ENCODE measurements at regions not wholly inside any gene's neighbourhood (a gene's known extent, or its start where the extent isn't known, plus 50 kb on each side); places are given as distances from the start of the nearest gene placed in this dataset.

DNA sequence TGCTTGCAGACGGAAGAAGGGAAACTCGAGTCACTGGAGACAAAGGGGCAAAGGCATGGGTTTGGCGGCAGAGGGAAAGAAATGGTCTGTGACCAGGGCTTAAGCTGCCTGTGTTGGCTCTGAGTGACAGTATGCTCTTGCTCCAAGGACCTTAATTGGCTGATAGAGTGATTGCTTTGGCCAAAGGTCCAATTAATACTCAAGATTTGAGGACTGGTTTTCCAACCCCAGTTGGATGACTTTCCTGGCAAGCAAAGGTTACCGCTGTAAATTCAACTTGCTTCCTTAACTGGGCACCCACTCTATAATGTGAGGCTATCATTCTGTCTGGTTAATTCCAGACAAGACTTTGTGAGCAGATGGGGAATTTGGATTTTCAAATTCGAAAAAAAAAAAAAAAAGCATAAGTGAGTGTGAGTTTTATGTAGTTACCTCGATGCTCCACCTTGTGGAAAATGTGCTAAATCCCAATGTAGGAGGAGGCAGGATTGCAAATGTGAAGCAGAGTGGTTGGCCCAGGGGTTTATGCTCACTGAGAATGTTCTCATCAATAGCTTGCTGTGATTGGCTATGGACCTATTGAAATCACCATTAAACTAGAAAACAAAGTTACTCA lies 150.7 kb upstream of the GMDS start:
- POLR2A ChIA-PET (ENCODE audit: unreplicated experiment), result no interaction called here
- no TSS peak for BruUV-seq (replicated peaks)
- CTCF ChIA-PET, result no interaction called here

DNA sequence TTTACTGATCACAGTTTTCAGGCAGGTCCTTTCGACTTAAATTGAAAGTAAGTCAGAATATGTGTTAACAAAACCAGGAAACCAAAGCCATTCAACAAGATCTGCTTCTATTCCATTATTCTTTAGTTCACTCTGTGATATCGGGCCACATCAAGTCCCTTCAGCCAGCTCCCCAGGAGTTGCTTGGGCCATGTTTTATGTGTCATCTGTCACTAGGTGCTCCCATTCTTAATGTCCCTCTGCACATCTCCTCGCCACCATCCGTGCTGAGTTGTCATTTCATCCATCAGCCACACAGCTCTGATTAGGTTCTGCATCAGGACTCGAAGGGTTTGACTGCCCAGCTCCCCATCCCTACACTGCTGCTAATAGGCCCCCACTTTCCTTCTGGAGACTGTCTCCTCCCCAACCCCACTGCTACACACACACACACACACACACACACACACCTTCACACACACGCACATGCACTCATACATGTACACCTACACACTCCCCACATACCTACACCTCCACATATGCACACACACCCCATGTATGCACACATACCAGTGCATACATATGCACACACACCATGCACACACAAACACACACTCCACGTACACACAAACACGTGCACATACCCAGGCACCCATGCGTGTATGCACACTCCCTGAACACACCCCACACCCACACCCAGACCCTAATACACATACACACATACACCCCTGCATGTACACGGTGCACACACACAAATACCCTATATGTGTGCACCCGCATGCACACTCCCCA lies 143.3 kb upstream of the GMDS start:
- TF ChIP-seq EZH2 (IDR thresholded peaks at IDR 0.05; ENCODE audit: low read depth), result no peak
- TF ChIP-seq, protein P1, sequence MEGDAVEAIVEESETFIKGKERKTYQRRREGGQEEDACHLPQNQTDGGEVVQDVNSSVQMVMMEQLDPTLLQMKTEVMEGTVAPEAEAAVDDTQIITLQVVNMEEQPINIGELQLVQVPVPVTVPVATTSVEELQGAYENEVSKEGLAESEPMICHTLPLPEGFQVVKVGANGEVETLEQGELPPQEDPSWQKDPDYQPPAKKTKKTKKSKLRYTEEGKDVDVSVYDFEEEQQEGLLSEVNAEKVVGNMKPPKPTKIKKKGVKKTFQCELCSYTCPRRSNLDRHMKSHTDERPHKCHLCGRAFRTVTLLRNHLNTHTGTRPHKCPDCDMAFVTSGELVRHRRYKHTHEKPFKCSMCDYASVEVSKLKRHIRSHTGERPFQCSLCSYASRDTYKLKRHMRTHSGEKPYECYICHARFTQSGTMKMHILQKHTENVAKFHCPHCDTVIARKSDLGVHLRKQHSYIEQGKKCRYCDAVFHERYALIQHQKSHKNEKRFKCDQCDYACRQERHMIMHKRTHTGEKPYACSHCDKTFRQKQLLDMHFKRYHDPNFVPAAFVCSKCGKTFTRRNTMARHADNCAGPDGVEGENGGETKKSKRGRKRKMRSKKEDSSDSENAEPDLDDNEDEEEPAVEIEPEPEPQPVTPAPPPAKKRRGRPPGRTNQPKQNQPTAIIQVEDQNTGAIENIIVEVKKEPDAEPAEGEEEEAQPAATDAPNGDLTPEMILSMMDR (conservative IDR thresholded peaks at IDR 0.05), result no peak
- H3K36me3 ChIP-seq (ENCODE audit: low read depth), result no peaks in the 10 kb centered on the region
- intact Hi-C loops (cut with micrococcal nuclease; ENCODE audit: unreplicated experiment), result no loop called here
- no peaks in the 10 kb centered on the region for H3K9me2 ChIP-seq (ENCODE audit: insufficient read depth)
- no peaks in the 10 kb centered on the region for H3K79me2 ChIP-seq (ENCODE audit: low read depth)
- no peaks in the 10 kb centered on the region for H3K27me3 ChIP-seq (ENCODE audit: insufficient read depth, low read depth)
- no peaks in the 10 kb centered on the region for H3F3A ChIP-seq (ENCODE audit: insufficient read depth, low read depth)
- POLR2A ChIA-PET (ENCODE audit: unreplicated experiment), result no interaction called here
- no peak overlapping the region for H3K4me3 ChIP-seq
- DNase-seq, result no peak
- H3K4me1 ChIP-seq (replicated peaks; ENCODE audit: insufficient read depth), result no peaks in the 10 kb centered on the region
- no peak overlapping the region for H3K27ac ChIP-seq
- CTCF ChIA-PET, result no interaction called here
- H3K4me2 ChIP-seq, result no peak overlapping the region
- BruUV-seq (replicated peaks), result no TSS peak
- no peaks in the 10 kb centered on the region for H4K20me1 ChIP-seq (ENCODE audit: insufficient read depth)
- no peaks in the 10 kb centered on the region for H3K9me3 ChIP-seq (ENCODE audit: insufficient read depth, low read depth)
- no peak overlapping the region for H2AFZ ChIP-seq

More for the DNA sequence above, 150.7 kb upstream of the GMDS start:
- Histone ChIP-seq H3K27ac (no peak overlapping the region), H3K36me3 (ENCODE audit: low read depth) (no peaks in the 10 kb centered on the region), H3K27me3 (ENCODE audit: insufficient read depth, low read depth) (no peaks in the 10 kb centered on the region), H2AFZ (no peak overlapping the region), H3K4me3 (no peak overlapping the region), H3K9me3 (ENCODE audit: insufficient read depth, low read depth) (no peaks in the 10 kb centered on the region), H3K9me2 (ENCODE audit: insufficient read depth) (no peaks in the 10 kb centered on the region), H3F3A (ENCODE audit: insufficient read depth, low read depth) (no peaks in the 10 kb centered on the region), H3K79me2 (ENCODE audit: low read depth) (no peaks in the 10 kb centered on the region), H4K20me1 (ENCODE audit: insufficient read depth) (no peaks in the 10 kb centered on the region), H3K4me1 (replicated peaks; ENCODE audit: insufficient read depth) (no peaks in the 10 kb centered on the region), H3K4me2 (no peak overlapping the region)
- TF ChIP-seq, protein P1 (conservative IDR thresholded peaks at IDR 0.05), result no peak
- TF ChIP-seq EZH2 (IDR thresholded peaks at IDR 0.05; ENCODE audit: low read depth), result no peak
- intact Hi-C loops (cut with micrococcal nuclease; ENCODE audit: unreplicated experiment), result no loop called here
- DNase-seq, result no peak

GRCh38 chr6:2387445-2387844 lies 142.0 kb upstream of the GMDS start:
- Histone ChIP-seq H3K4me2 (no peak overlapping the region), H3K27me3 (ENCODE audit: insufficient read depth, low read depth) (no peaks in the 10 kb centered on the region), H2AFZ (no peak overlapping the region), H4K20me1 (ENCODE audit: insufficient read depth) (no peaks in the 10 kb centered on the region), H3K9me3 (ENCODE audit: insufficient read depth, low read depth) (no peaks in the 10 kb centered on the region), H3K27ac (no peak overlapping the region), H3K4me1 (replicated peaks; ENCODE audit: insufficient read depth) (no peaks in the 10 kb centered on the region), H3K36me3 (ENCODE audit: low read depth) (no peaks in the 10 kb centered on the region), H3K79me2 (ENCODE audit: low read depth) (no peaks in the 10 kb centered on the region), H3K4me3 (no peak overlapping the region), H3F3A (ENCODE audit: insufficient read depth, low read depth) (no peaks in the 10 kb centered on the region), H3K9me2 (ENCODE audit: insufficient read depth) (no peaks in the 10 kb centered on the region)
- no peak for DNase-seq
- POLR2A ChIA-PET (ENCODE audit: unreplicated experiment), result no interaction called here
- intact Hi-C loops (cut with micrococcal nuclease; ENCODE audit: unreplicated experiment), result no loop called here
- no TSS peak for BruUV-seq (replicated peaks)
- CTCF ChIA-PET, result no interaction called here
- no peak for TF ChIP-seq EZH2 (IDR thresholded peaks at IDR 0.05; ENCODE audit: low read depth)
